ENCODE measurements at regions not wholly inside any gene's neighbourhood (a gene's known extent, or its start where the extent isn't known, plus 50 kb on each side); places are given as distances from the start of the nearest gene placed in this dataset.

- POLR2A ChIA-PET, result no interaction called here
Observed at GRCh38 chr12:97643924-97644323, 181.3 kb downstream of the RMST start.

More at GRCh38 chr12:97643924-97644323, 181.3 kb downstream of the RMST start:
- in situ Hi-C loops (cut with MboI), result no loop called here
- no peaks in the 10 kb centered on the region for H3K4me1 ChIP-seq (ENCODE audit: control insufficient read depth, insufficient read depth, low read length)
- H3K27me3 ChIP-seq (replicated peaks in 1 of 2; ENCODE audit: control insufficient read depth in 2 of 2, insufficient read depth in 2 of 2, low read length in 1 of 2), result no peaks in the 10 kb centered on the region
- no peak overlapping the region for H3K4me2 ChIP-seq (ENCODE audit: control insufficient read depth, insufficient read depth)
- SMC1A ChIA-PET (ENCODE audit: uncharacterized antibody, unreplicated experiment), result no interaction called here
- RAD21 ChIA-PET (ENCODE audit: unreplicated experiment), result no interaction called here
- ATAC-seq, result no peak
- no peaks in the 10 kb centered on the region for H3K9me3 ChIP-seq (replicated peaks; ENCODE audit: control insufficient read depth, insufficient read depth, low read length)
- CTCF ChIA-PET, result no interaction called here
- 94% methylated on average over 7 of the region's 7 CpGs for WGBS (ENCODE audit: insufficient coverage, insufficient replicate concordance, low lambda C conversion rate, missing lambda C conversion rate)
- no TSS peak for BruUV-seq (replicated peaks)
- DNase-seq (ENCODE audit: low read depth, low spot score), result no peak
- intact Hi-C loops (cut with micrococcal nuclease; ENCODE audit: unreplicated experiment), result no loop called here
- TF ChIP-seq RBBP5 (conservative IDR thresholded peaks at IDR 0.05), result no peak
- no peak for TF ChIP-seq POLR2A (IDR thresholded peaks at IDR 0.05; ENCODE audit: low read depth, low read length)
- TF ChIP-seq, protein P1, sequence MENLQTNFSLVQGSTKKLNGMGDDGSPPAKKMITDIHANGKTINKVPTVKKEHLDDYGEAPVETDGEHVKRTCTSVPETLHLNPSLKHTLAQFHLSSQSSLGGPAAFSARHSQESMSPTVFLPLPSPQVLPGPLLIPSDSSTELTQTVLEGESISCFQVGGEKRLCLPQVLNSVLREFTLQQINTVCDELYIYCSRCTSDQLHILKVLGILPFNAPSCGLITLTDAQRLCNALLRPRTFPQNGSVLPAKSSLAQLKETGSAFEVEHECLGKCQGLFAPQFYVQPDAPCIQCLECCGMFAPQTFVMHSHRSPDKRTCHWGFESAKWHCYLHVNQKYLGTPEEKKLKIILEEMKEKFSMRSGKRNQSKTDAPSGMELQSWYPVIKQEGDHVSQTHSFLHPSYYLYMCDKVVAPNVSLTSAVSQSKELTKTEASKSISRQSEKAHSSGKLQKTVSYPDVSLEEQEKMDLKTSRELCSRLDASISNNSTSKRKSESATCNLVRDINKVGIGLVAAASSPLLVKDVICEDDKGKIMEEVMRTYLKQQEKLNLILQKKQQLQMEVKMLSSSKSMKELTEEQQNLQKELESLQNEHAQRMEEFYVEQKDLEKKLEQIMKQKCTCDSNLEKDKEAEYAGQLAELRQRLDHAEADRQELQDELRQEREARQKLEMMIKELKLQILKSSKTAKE (IDR thresholded peaks at IDR 0.05; ENCODE audit: low read depth, poor library complexity, severe bottlenecking), result no peak
- no peak for TF ChIP-seq ZNF217 (IDR thresholded peaks at IDR 0.05)
- TF ChIP-seq, protein P2, sequence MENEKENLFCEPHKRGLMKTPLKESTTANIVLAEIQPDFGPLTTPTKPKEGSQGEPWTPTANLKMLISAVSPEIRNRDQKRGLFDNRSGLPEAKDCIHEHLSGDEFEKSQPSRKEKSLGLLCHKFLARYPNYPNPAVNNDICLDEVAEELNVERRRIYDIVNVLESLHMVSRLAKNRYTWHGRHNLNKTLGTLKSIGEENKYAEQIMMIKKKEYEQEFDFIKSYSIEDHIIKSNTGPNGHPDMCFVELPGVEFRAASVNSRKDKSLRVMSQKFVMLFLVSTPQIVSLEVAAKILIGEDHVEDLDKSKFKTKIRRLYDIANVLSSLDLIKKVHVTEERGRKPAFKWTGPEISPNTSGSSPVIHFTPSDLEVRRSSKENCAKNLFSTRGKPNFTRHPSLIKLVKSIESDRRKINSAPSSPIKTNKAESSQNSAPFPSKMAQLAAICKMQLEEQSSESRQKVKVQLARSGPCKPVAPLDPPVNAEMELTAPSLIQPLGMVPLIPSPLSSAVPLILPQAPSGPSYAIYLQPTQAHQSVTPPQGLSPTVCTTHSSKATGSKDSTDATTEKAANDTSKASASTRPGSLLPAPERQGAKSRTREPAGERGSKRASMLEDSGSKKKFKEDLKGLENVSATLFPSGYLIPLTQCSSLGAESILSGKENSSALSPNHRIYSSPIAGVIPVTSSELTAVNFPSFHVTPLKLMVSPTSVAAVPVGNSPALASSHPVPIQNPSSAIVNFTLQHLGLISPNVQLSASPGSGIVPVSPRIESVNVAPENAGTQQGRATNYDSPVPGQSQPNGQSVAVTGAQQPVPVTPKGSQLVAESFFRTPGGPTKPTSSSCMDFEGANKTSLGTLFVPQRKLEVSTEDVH (IDR thresholded peaks at IDR 0.05; ENCODE audit: low read depth, partially characterized antibody), result no peak
- TF ChIP-seq, protein P3, sequence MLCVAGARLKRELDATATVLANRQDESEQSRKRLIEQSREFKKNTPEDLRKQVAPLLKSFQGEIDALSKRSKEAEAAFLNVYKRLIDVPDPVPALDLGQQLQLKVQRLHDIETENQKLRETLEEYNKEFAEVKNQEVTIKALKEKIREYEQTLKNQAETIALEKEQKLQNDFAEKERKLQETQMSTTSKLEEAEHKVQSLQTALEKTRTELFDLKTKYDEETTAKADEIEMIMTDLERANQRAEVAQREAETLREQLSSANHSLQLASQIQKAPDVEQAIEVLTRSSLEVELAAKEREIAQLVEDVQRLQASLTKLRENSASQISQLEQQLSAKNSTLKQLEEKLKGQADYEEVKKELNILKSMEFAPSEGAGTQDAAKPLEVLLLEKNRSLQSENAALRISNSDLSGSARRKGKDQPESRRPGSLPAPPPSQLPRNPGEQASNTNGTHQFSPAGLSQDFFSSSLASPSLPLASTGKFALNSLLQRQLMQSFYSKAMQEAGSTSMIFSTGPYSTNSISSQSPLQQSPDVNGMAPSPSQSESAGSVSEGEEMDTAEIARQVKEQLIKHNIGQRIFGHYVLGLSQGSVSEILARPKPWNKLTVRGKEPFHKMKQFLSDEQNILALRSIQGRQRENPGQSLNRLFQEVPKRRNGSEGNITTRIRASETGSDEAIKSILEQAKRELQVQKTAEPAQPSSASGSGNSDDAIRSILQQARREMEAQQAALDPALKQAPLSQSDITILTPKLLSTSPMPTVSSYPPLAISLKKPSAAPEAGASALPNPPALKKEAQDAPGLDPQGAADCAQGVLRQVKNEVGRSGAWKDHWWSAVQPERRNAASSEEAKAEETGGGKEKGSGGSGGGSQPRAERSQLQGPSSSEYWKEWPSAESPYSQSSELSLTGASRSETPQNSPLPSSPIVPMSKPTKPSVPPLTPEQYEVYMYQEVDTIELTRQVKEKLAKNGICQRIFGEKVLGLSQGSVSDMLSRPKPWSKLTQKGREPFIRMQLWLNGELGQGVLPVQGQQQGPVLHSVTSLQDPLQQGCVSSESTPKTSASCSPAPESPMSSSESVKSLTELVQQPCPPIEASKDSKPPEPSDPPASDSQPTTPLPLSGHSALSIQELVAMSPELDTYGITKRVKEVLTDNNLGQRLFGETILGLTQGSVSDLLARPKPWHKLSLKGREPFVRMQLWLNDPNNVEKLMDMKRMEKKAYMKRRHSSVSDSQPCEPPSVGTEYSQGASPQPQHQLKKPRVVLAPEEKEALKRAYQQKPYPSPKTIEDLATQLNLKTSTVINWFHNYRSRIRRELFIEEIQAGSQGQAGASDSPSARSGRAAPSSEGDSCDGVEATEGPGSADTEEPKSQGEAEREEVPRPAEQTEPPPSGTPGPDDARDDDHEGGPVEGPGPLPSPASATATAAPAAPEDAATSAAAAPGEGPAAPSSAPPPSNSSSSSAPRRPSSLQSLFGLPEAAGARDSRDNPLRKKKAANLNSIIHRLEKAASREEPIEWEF (IDR thresholded peaks at IDR 0.05; ENCODE audit: insufficient replicate concordance, low read depth, low read length), result no peak
- H3K79me2 ChIP-seq (ENCODE audit: control insufficient read depth, insufficient read depth, low read length), result no peaks in the 10 kb centered on the region
- H3K36me3 ChIP-seq (ENCODE audit: control insufficient read depth in 2 of 2, insufficient read depth in 2 of 2, low read length in 1 of 2), result no peaks in the 10 kb centered on the region
- H3K9ac ChIP-seq (ENCODE audit: control insufficient read depth, insufficient read depth, low read length), result no peak overlapping the region
- H4K20me1 ChIP-seq (ENCODE audit: control insufficient read depth, insufficient read depth), result no peaks in the 10 kb centered on the region
- no peak overlapping the region for H3K27ac ChIP-seq (ENCODE audit: control insufficient read depth, insufficient read depth)
- FAIRE-seq, result no peak
- H2AFZ ChIP-seq (ENCODE audit: control insufficient read depth, low read depth, low read length), result no peak overlapping the region
- H3K4me3 ChIP-seq, result no peak overlapping the region
